ENCODE measurements at regions not wholly inside any gene's neighbourhood (a gene's known extent, or its start where the extent isn't known, plus 50 kb on each side); places are given as distances from the start of the nearest gene placed in this dataset.

GRCh38 chr11:109654091-109654490 lies 232.1 kb downstream of the C11orf87 start:
- Histone ChIP-seq H3K9me1 (ENCODE audit: control insufficient read depth, extremely low read depth, insufficient read depth, low read length) (no peaks in the 10 kb centered on the region), H4K20me1 (ENCODE audit: control insufficient read depth, extremely low read depth, insufficient read depth, low read length) (no peaks in the 10 kb centered on the region), H3K79me2 (ENCODE audit: control insufficient read depth, insufficient read depth, low read length) (no peaks in the 10 kb centered on the region), H3K4me2 (ENCODE audit: control insufficient read depth, extremely low read depth, insufficient read depth, low read depth, low read length) (no peak overlapping the region), H3K9me3 (ENCODE audit: control insufficient read depth, low read depth, low read length) (no peaks in the 10 kb centered on the region), H3K9ac (ENCODE audit: control insufficient read depth, extremely low read depth, insufficient read depth, low read length) (no peak overlapping the region), H3K4me1 (ENCODE audit: control insufficient read depth, extremely low read depth, insufficient read depth, low read length) (peaks cover 5% of the 10 kb centered on the region), H3K27me3 (ENCODE audit: control insufficient read depth, extremely low read depth, insufficient read depth, low read length) (no peaks in the 10 kb centered on the region), H2AFZ (ENCODE audit: control insufficient read depth, low read length) (no peak overlapping the region), H3K36me3 (ENCODE audit: control insufficient read depth in 2 of 2, extremely low read depth in 1 of 2, insufficient read depth in 2 of 2, low read length in 2 of 2) (no peaks in the 10 kb centered on the region), H3K4me3 (ENCODE audit: control insufficient read depth in 2 of 3, extremely low read depth in 1 of 3, insufficient read depth in 2 of 3, low read depth in 1 of 3, low read length in 3 of 3) (no peak overlapping the region), H3K27ac (ENCODE audit: control insufficient read depth, insufficient read depth, low read length) (no peak overlapping the region)
- DNase-seq (ENCODE audit: low read depth, low spot score) (no peak), FAIRE-seq (peak; percentile 36)
- TF ChIP-seq, protein P1, sequence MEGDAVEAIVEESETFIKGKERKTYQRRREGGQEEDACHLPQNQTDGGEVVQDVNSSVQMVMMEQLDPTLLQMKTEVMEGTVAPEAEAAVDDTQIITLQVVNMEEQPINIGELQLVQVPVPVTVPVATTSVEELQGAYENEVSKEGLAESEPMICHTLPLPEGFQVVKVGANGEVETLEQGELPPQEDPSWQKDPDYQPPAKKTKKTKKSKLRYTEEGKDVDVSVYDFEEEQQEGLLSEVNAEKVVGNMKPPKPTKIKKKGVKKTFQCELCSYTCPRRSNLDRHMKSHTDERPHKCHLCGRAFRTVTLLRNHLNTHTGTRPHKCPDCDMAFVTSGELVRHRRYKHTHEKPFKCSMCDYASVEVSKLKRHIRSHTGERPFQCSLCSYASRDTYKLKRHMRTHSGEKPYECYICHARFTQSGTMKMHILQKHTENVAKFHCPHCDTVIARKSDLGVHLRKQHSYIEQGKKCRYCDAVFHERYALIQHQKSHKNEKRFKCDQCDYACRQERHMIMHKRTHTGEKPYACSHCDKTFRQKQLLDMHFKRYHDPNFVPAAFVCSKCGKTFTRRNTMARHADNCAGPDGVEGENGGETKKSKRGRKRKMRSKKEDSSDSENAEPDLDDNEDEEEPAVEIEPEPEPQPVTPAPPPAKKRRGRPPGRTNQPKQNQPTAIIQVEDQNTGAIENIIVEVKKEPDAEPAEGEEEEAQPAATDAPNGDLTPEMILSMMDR (optimal IDR thresholded peaks at IDR 0.05 in 1 of 3, IDR thresholded peaks at IDR 0.05 in 1 of 3, conservative IDR thresholded peaks at IDR 0.05 in 1 of 3; ENCODE audit: extremely low read depth in 1 of 3, insufficient read depth in 2 of 3, low read length in 3 of 3) = no peak
- no peak for TF ChIP-seq EZH2 (IDR thresholded peaks at IDR 0.05; ENCODE audit: low read length)
- dilution Hi-C loops (cut with MboI; ENCODE audit: extremely low pct_ligation_motif_present, low sequenced_read_pairs) = no loop called here

DNA sequence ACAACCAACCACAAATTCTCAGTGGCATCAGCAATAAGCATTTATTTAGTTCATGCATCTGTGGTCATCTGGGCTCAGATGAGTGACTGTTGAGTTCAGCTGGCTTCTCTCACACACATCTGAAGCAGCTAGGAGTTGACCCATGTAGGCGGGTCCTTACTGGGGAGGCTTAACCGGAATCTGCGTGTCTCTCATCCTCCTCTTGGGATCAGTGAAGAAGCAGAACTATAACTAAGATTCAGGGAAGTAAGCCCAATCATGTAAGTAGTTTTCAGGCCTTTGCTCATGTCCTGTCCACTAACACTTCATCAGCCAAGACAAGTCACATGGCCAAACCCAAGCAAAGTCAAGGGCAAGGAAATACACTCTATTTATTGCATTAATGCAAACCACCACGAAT lies 236.2 kb downstream of the C11orf87 start:
- no peak for FAIRE-seq
- Histone ChIP-seq H3K36me3 (ENCODE audit: control insufficient read depth in 2 of 2, extremely low read depth in 1 of 2, insufficient read depth in 2 of 2, low read length in 2 of 2) (no peaks in the 10 kb centered on the region), H2AFZ (ENCODE audit: control insufficient read depth, low read length) (no peak overlapping the region), H3K9me1 (ENCODE audit: control insufficient read depth, extremely low read depth, insufficient read depth, low read length) (no peaks in the 10 kb centered on the region), H3K4me1 (ENCODE audit: control insufficient read depth, extremely low read depth, insufficient read depth, low read length) (peaks cover 5% of the 10 kb centered on the region), H3K9me3 (ENCODE audit: control insufficient read depth, low read depth, low read length) (no peaks in the 10 kb centered on the region), H3K79me2 (ENCODE audit: control insufficient read depth, insufficient read depth, low read length) (no peaks in the 10 kb centered on the region), H3K9ac (ENCODE audit: control insufficient read depth, extremely low read depth, insufficient read depth, low read length) (no peak overlapping the region), H3K27me3 (ENCODE audit: control insufficient read depth, extremely low read depth, insufficient read depth, low read length) (no peaks in the 10 kb centered on the region), H3K4me3 (ENCODE audit: control insufficient read depth in 2 of 3, extremely low read depth in 1 of 3, insufficient read depth in 2 of 3, low read depth in 1 of 3, low read length in 3 of 3) (no peak overlapping the region), H3K4me2 (ENCODE audit: control insufficient read depth, extremely low read depth, insufficient read depth, low read depth, low read length) (no peak overlapping the region), H3K27ac (ENCODE audit: control insufficient read depth, insufficient read depth, low read length) (no peak overlapping the region), H4K20me1 (ENCODE audit: control insufficient read depth, extremely low read depth, insufficient read depth, low read length) (no peaks in the 10 kb centered on the region)
- dilution Hi-C loops (cut with MboI; ENCODE audit: extremely low pct_ligation_motif_present, low sequenced_read_pairs) = no loop called here
- no peak for TF ChIP-seq EZH2 (IDR thresholded peaks at IDR 0.05; ENCODE audit: low read length)
- TF ChIP-seq, protein P1 (optimal IDR thresholded peaks at IDR 0.05 in 1 of 3, IDR thresholded peaks at IDR 0.05 in 1 of 3, conservative IDR thresholded peaks at IDR 0.05 in 1 of 3; ENCODE audit: extremely low read depth in 1 of 3, insufficient read depth in 2 of 3, low read length in 3 of 3) = no peak
- no peak for DNase-seq (ENCODE audit: low read depth, low spot score)
